ENCODE measurements at regions not wholly inside any gene's neighbourhood (a gene's known extent, or its start where the extent isn't known, plus 50 kb on each side); places are given as distances from the start of the nearest gene placed in this dataset.

DNA sequence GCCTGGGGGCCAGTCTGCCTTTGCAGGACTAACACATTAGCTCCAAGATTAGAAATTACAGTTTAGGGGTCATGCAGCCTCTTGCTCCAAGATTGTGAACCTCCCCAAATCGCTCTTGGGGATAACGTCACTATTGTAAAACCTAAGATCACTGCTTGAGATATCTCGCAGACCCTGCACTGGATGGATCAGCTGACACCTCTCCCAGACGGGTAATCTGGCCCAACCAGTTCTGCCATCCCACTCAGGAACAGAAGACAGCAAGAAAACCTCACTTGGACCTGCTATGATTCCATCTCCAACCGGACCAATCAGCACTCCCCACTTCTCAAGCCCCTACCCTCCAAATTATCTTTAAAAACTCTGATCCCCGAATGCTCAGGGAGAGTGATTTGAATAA is 431.2 kb downstream of the GPM6A start:
- whole genome bisulfite sequencing, 2 donors, result 66 to 69% methylated on average over 6 of the region's 6 CpGs
- Histone ChIP-seq H3K27ac (no peak overlapping the region), H3K4me3 (no peak overlapping the region), H3K27me3 (no peaks in the 10 kb centered on the region), H3K9me3 (no peaks in the 10 kb centered on the region), H3K4me1 (no peaks in the 10 kb centered on the region), H3K36me3 (no peaks in the 10 kb centered on the region)
- TF ChIP-seq, protein P1, sequence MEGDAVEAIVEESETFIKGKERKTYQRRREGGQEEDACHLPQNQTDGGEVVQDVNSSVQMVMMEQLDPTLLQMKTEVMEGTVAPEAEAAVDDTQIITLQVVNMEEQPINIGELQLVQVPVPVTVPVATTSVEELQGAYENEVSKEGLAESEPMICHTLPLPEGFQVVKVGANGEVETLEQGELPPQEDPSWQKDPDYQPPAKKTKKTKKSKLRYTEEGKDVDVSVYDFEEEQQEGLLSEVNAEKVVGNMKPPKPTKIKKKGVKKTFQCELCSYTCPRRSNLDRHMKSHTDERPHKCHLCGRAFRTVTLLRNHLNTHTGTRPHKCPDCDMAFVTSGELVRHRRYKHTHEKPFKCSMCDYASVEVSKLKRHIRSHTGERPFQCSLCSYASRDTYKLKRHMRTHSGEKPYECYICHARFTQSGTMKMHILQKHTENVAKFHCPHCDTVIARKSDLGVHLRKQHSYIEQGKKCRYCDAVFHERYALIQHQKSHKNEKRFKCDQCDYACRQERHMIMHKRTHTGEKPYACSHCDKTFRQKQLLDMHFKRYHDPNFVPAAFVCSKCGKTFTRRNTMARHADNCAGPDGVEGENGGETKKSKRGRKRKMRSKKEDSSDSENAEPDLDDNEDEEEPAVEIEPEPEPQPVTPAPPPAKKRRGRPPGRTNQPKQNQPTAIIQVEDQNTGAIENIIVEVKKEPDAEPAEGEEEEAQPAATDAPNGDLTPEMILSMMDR (IDR thresholded peaks at IDR 0.05), result no peak
- TF ChIP-seq POLR2AphosphoS5 (IDR thresholded peaks at IDR 0.05), result no peak
- TF ChIP-seq EP300 (IDR thresholded peaks at IDR 0.05), result no peak
- no peak for TF ChIP-seq POLR2A (IDR thresholded peaks at IDR 0.05)
- DNase-seq (no peak), ATAC-seq (ENCODE audit: low FRiP score in 2 of 2) (no peak)

DNA sequence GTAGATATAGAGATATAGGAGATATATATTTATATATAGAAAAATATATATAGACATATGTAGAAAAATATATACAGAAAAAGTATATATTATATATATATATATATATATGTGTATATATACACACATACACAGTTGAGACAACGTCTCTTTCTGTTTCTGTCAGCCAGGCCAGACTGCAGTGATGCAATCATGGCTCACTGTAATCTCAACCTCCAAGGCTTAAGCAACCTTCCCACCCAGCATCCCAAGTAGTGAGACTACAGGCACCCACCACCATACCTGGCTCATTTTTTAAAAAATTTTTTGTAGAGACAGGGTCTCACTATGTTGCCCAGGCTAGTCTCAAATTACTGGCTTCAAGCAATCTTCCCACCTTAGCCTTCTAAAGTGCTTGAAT is 426.3 kb downstream of the GPM6A start:
- Histone ChIP-seq H3K4me1 (no peaks in the 10 kb centered on the region), H3K36me3 (no peaks in the 10 kb centered on the region), H3K27me3 (no peaks in the 10 kb centered on the region), H3K27ac (no peak overlapping the region), H3K9me3 (no peaks in the 10 kb centered on the region), H3K4me3 (no peak overlapping the region)
- DNase-seq (no peak), ATAC-seq (ENCODE audit: low FRiP score in 2 of 2) (no peak)
- WGBS, 2 donors, result 56 to 63% methylated on average over 1 of the region's 1 CpG
- TF ChIP-seq POLR2A (IDR thresholded peaks at IDR 0.05) (no peak), EP300 (IDR thresholded peaks at IDR 0.05) (no peak), POLR2AphosphoS5 (IDR thresholded peaks at IDR 0.05) (no peak)
- TF ChIP-seq, protein P1 (IDR thresholded peaks at IDR 0.05), result no peak

DNA sequence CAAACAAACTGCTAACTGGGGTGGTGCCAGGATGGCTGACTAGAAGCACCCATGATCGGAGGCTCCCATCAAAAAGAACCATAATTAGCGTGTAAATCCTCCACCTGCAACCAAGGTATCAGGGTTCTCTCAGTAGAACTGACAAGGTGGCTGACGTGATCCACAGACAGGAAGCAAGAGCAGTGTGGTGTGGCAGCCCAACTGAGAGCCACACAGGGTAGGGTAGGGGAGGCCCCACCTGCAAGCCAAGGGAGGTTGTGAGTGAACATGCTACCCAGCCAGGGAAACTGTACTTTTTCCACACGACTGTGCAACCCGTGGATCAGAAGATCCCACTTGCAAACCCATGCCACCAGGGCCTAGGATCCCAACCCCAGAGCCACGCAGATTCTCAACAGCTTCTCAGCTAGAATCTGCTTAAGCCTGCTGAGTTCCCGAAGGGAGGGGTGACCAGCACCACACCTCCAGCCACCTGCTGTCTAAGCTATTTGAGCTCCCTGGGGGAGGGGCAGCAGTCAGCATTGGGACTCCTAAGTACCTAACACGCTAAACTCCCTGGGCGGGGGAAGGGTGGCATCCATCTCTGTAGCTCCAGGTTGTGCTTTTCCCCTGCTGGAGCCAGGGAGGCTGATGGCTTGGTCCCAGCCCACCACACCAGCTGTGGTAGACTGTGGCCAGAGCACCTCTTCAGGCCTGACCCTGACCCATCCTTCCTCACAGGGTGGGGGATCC is 425.1 kb downstream of the GPM6A start:
- no peak for TF ChIP-seq POLR2A (IDR thresholded peaks at IDR 0.05)
- no peak for TF ChIP-seq POLR2AphosphoS5 (IDR thresholded peaks at IDR 0.05)
- TF ChIP-seq EP300 (IDR thresholded peaks at IDR 0.05), result no peak
- TF ChIP-seq, protein P1 (IDR thresholded peaks at IDR 0.05), result no peak
- WGBS, 2 donors, result 90% methylated on average over 9 of the region's 9 CpGs
- DNase-seq (no peak), ATAC-seq (ENCODE audit: low FRiP score in 2 of 2) (peak in 1 of 2 donors; percentile 46)
- Histone ChIP-seq H3K27me3 (no peaks in the 10 kb centered on the region), H3K36me3 (no peaks in the 10 kb centered on the region), H3K4me3 (no peak overlapping the region), H3K4me1 (no peaks in the 10 kb centered on the region), H3K9me3 (no peaks in the 10 kb centered on the region), H3K27ac (no peak overlapping the region)

DNA sequence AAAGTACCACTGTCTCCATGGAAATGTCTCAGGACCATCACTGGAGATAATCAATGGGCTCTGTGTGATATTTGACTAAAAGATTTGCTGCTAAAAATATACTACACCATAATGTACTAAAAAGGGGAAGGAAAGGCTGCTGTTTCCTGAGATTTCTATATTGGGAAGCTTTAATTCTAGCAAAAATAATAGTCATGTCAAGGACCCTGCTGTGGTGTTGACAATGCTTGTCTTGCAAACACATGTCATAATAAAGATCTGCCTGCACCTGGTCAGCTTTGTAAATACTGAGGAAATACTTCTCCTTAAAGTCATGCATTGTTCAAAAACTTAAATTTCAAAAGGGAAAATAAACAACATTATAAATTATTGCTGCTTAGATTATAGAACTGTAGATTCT is 417.9 kb downstream of the GPM6A start:
- TF ChIP-seq EP300 (IDR thresholded peaks at IDR 0.05), result no peak
- TF ChIP-seq POLR2A (IDR thresholded peaks at IDR 0.05), result no peak
- TF ChIP-seq, protein P1 (IDR thresholded peaks at IDR 0.05), result no peak
- H3K27ac ChIP-seq, result no peak overlapping the region
- ATAC-seq (ENCODE audit: low FRiP score in 2 of 2), result no peak
- no peak overlapping the region for H3K4me3 ChIP-seq
- H3K27me3 ChIP-seq, result no peaks in the 10 kb centered on the region
- no peak for DNase-seq
- H3K4me1 ChIP-seq, result no peaks in the 10 kb centered on the region
- H3K9me3 ChIP-seq, result no peaks in the 10 kb centered on the region
- H3K36me3 ChIP-seq, result no peaks in the 10 kb centered on the region

DNA sequence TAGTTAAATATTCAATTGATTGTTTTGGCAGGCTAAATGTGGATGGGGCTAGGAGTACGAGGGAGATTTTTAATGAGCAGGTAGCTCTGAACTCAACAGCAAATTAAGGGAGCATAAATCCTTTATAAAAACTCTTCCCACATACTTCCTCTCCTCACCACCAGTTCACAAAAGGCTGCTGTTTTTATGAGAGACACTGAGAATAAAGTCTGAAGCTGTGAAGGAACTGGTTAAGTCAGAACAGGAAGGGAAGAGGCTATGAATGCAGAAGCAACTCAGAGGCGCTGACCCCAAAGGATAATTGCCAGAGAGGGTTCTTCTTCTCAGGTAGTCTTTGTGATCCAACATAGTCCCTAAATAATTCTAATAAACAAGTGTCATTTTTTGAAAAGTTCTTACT is 406.1 kb downstream of the GPM6A start:
- Histone ChIP-seq H3K36me3 (no peaks in the 10 kb centered on the region), H3K9me3 (peaks cover 0 to 5% (median 0%) of the 10 kb centered on the region in 4 donors), H3K27me3 (no peaks in the 10 kb centered on the region), H3K4me3 (no peak overlapping the region), H3K27ac (no peak overlapping the region), H3K4me1 (no peaks in the 10 kb centered on the region)
- WGBS, 2 donors, result 43 to 44% methylated on average over 2 of the region's 2 CpGs
- DNase-seq (no peak), ATAC-seq (ENCODE audit: low FRiP score in 2 of 2) (no peak)
- TF ChIP-seq POLR2AphosphoS5 (IDR thresholded peaks at IDR 0.05) (no peak), POLR2A (IDR thresholded peaks at IDR 0.05) (no peak), EP300 (IDR thresholded peaks at IDR 0.05) (no peak)
- TF ChIP-seq, protein P1 (IDR thresholded peaks at IDR 0.05), result no peak

All from upper lobe of left lung (tissue), 6 donors.